AG10803 (cell line): ENCODE measurements at regions not wholly inside any gene's neighbourhood (a gene's known extent, or its start where the extent isn't known, plus 50 kb on each side); places are given as distances from the start of the nearest gene placed in this dataset.

ENCODE experiments used
- DNase-seq: peaks from one replicate; pipeline ENCODE4 v3.0.0; 2010; ENCODE audit warnings: low read depth
- H3K4me3 ChIP-seq: 2 replicates; pipeline ENCODE4 v1.5.1; 2011; ENCODE audit warnings: mild to moderate bottlenecking, low read length, control low read depth
- CTCF ChIP-seq: conservative IDR thresholded peaks from 2 replicates; pipeline ENCODE4 v1.5.1; 2011; ENCODE audit warnings: mild to moderate bottlenecking, low read length, control low read depth, inconsistent platforms

GRCh38 chr17:72022328-72023275 is 98.2 kb upstream of the SOX9 start:
- TF ChIP-seq CTCF: no peak
- DNase-seq: no peak
- H3K4me3 ChIP-seq: no peak overlapping the region

GRCh38 chr17:72024457-72024856 is 96.4 kb upstream of the SOX9 start:
- DNase-seq: no peak

GRCh38 chr17:72025113-72025512 is 95.7 kb upstream of the SOX9 start:
- DNase-seq: no peak
- H3K4me3 ChIP-seq: no peak overlapping the region
- TF ChIP-seq CTCF: no peak

More at GRCh38 chr17:72024457-72024856, 96.4 kb upstream of the SOX9 start:
- TF ChIP-seq CTCF: no peak
- H3K4me3 ChIP-seq: no peak overlapping the region

GRCh38 chr17:72030067-72030899 is 90.5 kb upstream of the SOX9 start:
- peak overlapping the region; percentile 62 for H3K4me3 ChIP-seq
- peak; percentile 62 for DNase-seq
- peak; percentile 58 for TF ChIP-seq CTCF

- no peak for TF ChIP-seq CTCF
- H3K4me3 ChIP-seq: no peak overlapping the region
- DNase-seq: no peak
Measured at GRCh38 chr17:72031219-72031884, 89.5 kb upstream of the SOX9 start.

- no peak overlapping the region for H3K4me3 ChIP-seq
- no peak for TF ChIP-seq CTCF
- DNase-seq: no peak
Measured at GRCh38 chr17:72033334-72033733, 87.5 kb upstream of the SOX9 start.
